Adrenal gland (tissue), 9 donors: ENCODE measurements at regions not wholly inside any gene's neighbourhood (a gene's known extent, or its start where the extent isn't known, plus 50 kb on each side); places are given as distances from the start of the nearest gene placed in this dataset.

Experiments
- DNase-seq, 7 donors: peaks; one replicate each; pipeline ENCODE4 v3.0.0-alpha.2; 2019 to 2020
- H3K27ac ChIP-seq, 5 donors: fragments of 200-600 bp; sonication (generic) in 4 of 5; 1 replicate in 3 of 5; 2 replicates in 2 of 5; pipeline versions ENCODE4 v1.5.1 to v1.8.0; 2016 to 2020; ENCODE audit warnings: mild to moderate bottlenecking in 1 of 5
- H3K27me3 ChIP-seq: fragments of 200-600 bp; 2 replicates; pipeline ENCODE4 v1.8.0; 2021
- H3K36me3 ChIP-seq, 2 donors: fragments of 200-600 bp; replicated peaks in 1 of 2; 1 replicate in 1 of 2; 2 replicates in 1 of 2; pipeline versions ENCODE4 v1.5.1 to v1.8.0; 2018 to 2022
- H3K4me1 ChIP-seq, 2 donors: fragments of 200-600 bp; replicated peaks in 1 of 2; 1 replicate in 1 of 2; 2 replicates in 1 of 2; pipeline versions ENCODE4 v1.5.1 to v1.8.0; 2018 to 2021
- H3K4me3 ChIP-seq, 4 donors: fragments of 200-600 bp; sonication (generic) in 3 of 4; one replicate each; pipeline ENCODE4 v1.5.1; 2016 to 2018
- H3K9me3 ChIP-seq, 3 donors: fragments of 200-600 bp; sonication (generic) in 1 of 3; replicated peaks in 1 of 3; 1 replicate in 2 of 3; 2 replicates in 1 of 3; pipeline versions ENCODE4 v1.5.1 to v1.8.0; 2016 to 2021
- CTCF ChIP-seq, 6 experiments: fragments of 450-650 bp in 4 of 6; fragments of 200-600 bp in 2 of 6; sonication (generic) in 1 of 6; IDR thresholded peaks; 1 replicate in 5 of 6; 2 replicates in 1 of 6; pipeline versions ENCODE4 v1.5.1 to v1.8.0; 2016 to 2021; ENCODE audit warnings: antibody characterized with exemption in 6 of 6, mild to moderate bottlenecking in 2 of 6, moderate library complexity in 1 of 6
- POLR2A ChIP-seq, 2 donors: fragments of 450-650 bp; IDR thresholded peaks; one replicate each; pipeline ENCODE4 v1.6.1; 2017; ENCODE audit warnings: antibody characterized with exemption in 2 of 2, mild to moderate bottlenecking in 2 of 2, moderate library complexity in 1 of 2
- WGBS, 4 donors: extraction: QIAGEN DNeasy Blood & Tissue Kit in 2 of 4; methylation state at CpG; one replicate each; pipeline versions ENCODE4 v1.1.5 to v1.1.7; 2013 to 2017; 5-methylcytosine and 5-hydroxymethylcytosine counted together
- intact Hi-C, 2 donors: fragments of 100-400 bp; cut with DNase I; formaldehyde crosslinking; loops; one replicate each; pipeline versions ENCODE4 v1.14.1 to v1.15.0; 2022 to 2023
- donor health status: healthy with polysubstance abuse.
- donor health status: Bipolar disorder and iron deficiency.
- donor health status: DM: yes; HTN: yes; CAD: no.
- donor health status: DM: no; HTN: no; CAD: no.
- donor health status: DM: no; HTN: no; CAD: no.

- no peak for TF ChIP-seq POLR2A (IDR thresholded peaks at IDR 0.05)
- no peak for TF ChIP-seq CTCF (IDR thresholded peaks at IDR 0.05)
- Histone ChIP-seq H3K27ac (no peak overlapping the region), H3K4me1 (no peaks in the 10 kb centered on the region), H3K9me3 (no peaks in the 10 kb centered on the region), H3K36me3 (no peaks in the 10 kb centered on the region), H3K27me3 (no peaks in the 10 kb centered on the region), H3K4me3 (no peak overlapping the region)
- intact Hi-C loops, result no loop called here
- DNase-seq, result no peak
- WGBS, 4 donors, result 82 to 86% (median 83%) methylated on average over 4 of the region's 4 CpGs
Observed at GRCh38 chr2:116918574-116918973, 895.9 kb upstream of the DDX18 start.

DNA sequence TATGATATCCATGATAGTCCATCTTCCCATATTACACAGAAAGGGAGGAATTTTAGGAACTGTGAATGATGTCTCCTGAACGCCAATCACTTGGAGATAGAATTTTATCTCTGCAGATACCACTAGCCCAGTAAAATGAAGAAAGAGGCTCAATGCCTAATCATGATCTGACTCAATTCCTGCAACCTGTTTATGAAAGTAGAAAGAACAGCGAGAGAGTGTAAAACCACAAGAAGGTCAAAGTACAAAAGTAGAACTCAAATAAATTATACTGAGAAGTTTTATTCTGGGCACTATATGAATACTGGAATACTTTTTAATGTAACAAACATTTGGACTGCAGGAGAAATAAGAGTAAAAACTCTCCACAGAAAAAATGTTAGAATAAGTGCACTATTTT lies 892.1 kb upstream of the DDX18 start:
- H3K27me3 ChIP-seq, result no peaks in the 10 kb centered on the region
- no peak overlapping the region for H3K27ac ChIP-seq
- no peak overlapping the region for H3K4me3 ChIP-seq
- no peak for DNase-seq
- H3K9me3 ChIP-seq, result no peaks in the 10 kb centered on the region
- H3K36me3 ChIP-seq, result no peaks in the 10 kb centered on the region
- WGBS, 4 donors, result 63 to 72% (median 65%) methylated on average over 2 of the region's 2 CpGs
- H3K4me1 ChIP-seq, result no peaks in the 10 kb centered on the region
- TF ChIP-seq POLR2A (IDR thresholded peaks at IDR 0.05), result no peak
- no peak for TF ChIP-seq CTCF (IDR thresholded peaks at IDR 0.05)
- intact Hi-C loops, result no loop called here

- Histone ChIP-seq H3K4me3 (no peak overlapping the region), H3K27me3 (no peaks in the 10 kb centered on the region), H3K4me1 (no peaks in the 10 kb centered on the region), H3K9me3 (no peaks in the 10 kb centered on the region), H3K27ac (no peak overlapping the region), H3K36me3 (no peaks in the 10 kb centered on the region)
- TF ChIP-seq CTCF (IDR thresholded peaks at IDR 0.05) (no peak), POLR2A (IDR thresholded peaks at IDR 0.05) (no peak)
- DNase-seq, result no peak
- intact Hi-C loops, result no loop called here
Observed at GRCh38 chr2:116924509-116924908, 890.0 kb upstream of the DDX18 start.

DNA sequence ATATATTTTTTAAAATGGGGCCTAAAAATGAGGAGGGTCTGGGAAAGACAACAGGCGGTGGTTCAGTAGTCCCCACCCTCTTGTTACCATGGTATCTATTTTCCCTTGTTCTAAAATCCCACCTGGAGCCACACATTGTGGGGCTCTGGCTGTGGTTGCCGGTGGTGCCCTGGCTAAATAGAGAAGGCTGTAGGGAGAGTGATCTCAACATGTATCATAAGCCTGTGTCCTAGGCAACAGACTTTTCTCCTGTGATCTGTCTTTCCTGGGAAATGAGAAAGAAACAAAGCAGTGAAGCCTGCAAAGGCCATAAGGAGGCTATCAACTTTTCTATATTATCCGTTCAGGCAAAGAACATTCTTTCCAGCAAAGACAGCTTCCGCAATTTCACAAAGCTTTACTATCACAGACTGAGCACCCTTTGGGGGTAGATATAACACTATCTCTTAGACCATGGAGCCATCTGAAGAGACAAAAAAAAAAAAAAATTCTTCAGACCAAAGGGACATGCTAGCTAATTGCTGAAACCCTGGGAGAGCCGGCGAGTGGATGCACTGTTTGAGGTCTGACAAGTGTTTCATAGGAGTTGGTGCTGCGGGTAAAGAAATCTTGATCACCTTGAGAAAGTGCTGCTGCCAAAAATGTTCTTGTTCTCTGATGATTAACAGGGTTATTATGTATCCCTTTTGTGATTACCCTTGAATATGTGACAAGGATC lies 879.2 kb upstream of the DDX18 start:
- WGBS, 4 donors, result 75 to 79% (median 77%) methylated on average over 7 of the region's 7 CpGs
- intact Hi-C loops, result no loop called here
- Histone ChIP-seq H3K4me3 (no peak overlapping the region), H3K27ac (no peak overlapping the region), H3K36me3 (no peaks in the 10 kb centered on the region), H3K4me1 (no peaks in the 10 kb centered on the region), H3K9me3 (no peaks in the 10 kb centered on the region), H3K27me3 (no peaks in the 10 kb centered on the region)
- no peak for TF ChIP-seq POLR2A (IDR thresholded peaks at IDR 0.05)
- TF ChIP-seq CTCF (IDR thresholded peaks at IDR 0.05), result no peak
- DNase-seq, result no peak
